CD1c-positive myeloid dendritic cell (primary cell): ENCODE measurements at regions not wholly inside any gene's neighbourhood (a gene's known extent, or its start where the extent isn't known, plus 50 kb on each side); places are given as distances from the start of the nearest gene placed in this dataset.

Experiments used
- DNase-seq: peaks from one replicate; pipeline ENCODE4 v3.0.0-alpha.2; 2016; ENCODE audit errors: extremely low spot score

GRCh38 chr6:157772820-157773219 lies 50.2 kb upstream of the SNX9 start:
- no peak for DNase-seq
